ENCODE measurements at regions not wholly inside any gene's neighbourhood (a gene's known extent, or its start where the extent isn't known, plus 50 kb on each side); places are given as distances from the start of the nearest gene placed in this dataset.

GRCh38 chr4:97411356-97411755 is 731.9 kb downstream of the STPG2 start:
- TF ChIP-seq SIN3A (IDR thresholded peaks at IDR 0.05; ENCODE audit: borderline replicate concordance, insufficient read depth, low read depth, low read length), result no peak
- no peak for TF ChIP-seq POLR2AphosphoS5 (IDR thresholded peaks at IDR 0.05; ENCODE audit: low read depth, low read length)
- TF ChIP-seq TCF7L2 (IDR thresholded peaks at IDR 0.05; ENCODE audit: low read depth, low read length), result no peak
- TF ChIP-seq CTCF (IDR thresholded peaks at IDR 0.05), result no peak
- TF ChIP-seq, protein P1, sequence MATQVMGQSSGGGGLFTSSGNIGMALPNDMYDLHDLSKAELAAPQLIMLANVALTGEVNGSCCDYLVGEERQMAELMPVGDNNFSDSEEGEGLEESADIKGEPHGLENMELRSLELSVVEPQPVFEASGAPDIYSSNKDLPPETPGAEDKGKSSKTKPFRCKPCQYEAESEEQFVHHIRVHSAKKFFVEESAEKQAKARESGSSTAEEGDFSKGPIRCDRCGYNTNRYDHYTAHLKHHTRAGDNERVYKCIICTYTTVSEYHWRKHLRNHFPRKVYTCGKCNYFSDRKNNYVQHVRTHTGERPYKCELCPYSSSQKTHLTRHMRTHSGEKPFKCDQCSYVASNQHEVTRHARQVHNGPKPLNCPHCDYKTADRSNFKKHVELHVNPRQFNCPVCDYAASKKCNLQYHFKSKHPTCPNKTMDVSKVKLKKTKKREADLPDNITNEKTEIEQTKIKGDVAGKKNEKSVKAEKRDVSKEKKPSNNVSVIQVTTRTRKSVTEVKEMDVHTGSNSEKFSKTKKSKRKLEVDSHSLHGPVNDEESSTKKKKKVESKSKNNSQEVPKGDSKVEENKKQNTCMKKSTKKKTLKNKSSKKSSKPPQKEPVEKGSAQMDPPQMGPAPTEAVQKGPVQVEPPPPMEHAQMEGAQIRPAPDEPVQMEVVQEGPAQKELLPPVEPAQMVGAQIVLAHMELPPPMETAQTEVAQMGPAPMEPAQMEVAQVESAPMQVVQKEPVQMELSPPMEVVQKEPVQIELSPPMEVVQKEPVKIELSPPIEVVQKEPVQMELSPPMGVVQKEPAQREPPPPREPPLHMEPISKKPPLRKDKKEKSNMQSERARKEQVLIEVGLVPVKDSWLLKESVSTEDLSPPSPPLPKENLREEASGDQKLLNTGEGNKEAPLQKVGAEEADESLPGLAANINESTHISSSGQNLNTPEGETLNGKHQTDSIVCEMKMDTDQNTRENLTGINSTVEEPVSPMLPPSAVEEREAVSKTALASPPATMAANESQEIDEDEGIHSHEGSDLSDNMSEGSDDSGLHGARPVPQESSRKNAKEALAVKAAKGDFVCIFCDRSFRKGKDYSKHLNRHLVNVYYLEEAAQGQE (IDR thresholded peaks at IDR 0.05; ENCODE audit: insufficient read depth in 1 of 2, low read depth in 2 of 2, low read length in 1 of 2), result no peak
- Histone ChIP-seq H3K4me1 (ENCODE audit: control insufficient read depth, insufficient read depth, low read length) (no peaks in the 10 kb centered on the region), H3K36me3 (ENCODE audit: control insufficient read depth, insufficient read depth, low read length) (no peaks in the 10 kb centered on the region), H3K27me3 (ENCODE audit: control insufficient read depth, insufficient read depth, low read length) (no peaks in the 10 kb centered on the region), H3K4me3 (ENCODE audit: low read depth in 2 of 2, low read length in 2 of 2) (no peak overlapping the region), H3K9me3 (ENCODE audit: control insufficient read depth, insufficient read depth, low read depth, low read length) (no peaks in the 10 kb centered on the region), H3K27ac (ENCODE audit: low read length) (no peak overlapping the region)
- POLR2A ChIA-PET, result no interaction called here
- CTCF ChIA-PET, result no interaction called here
- in situ Hi-C loops (cut with HindIII; ENCODE audit: low pct_unique_long_range_greater_than_20kb, low sequenced_read_pairs) (no loop called here), intact Hi-C loops (cut with micrococcal nuclease; ENCODE audit: unreplicated experiment) (no loop called here)
- DNase-seq (ENCODE audit: low read depth, low spot score) (no peak), ATAC-seq (no peak)
- BruUV-seq (replicated peaks), result no TSS peak

- intact Hi-C loops (cut with micrococcal nuclease; ENCODE audit: unreplicated experiment), result no loop called here
- in situ Hi-C loops (cut with HindIII; ENCODE audit: low pct_unique_long_range_greater_than_20kb, low sequenced_read_pairs), result no loop called here
- ChIA-PET CTCF (no interaction called here), POLR2A (no interaction called here)
- no peak for TF ChIP-seq CTCF (IDR thresholded peaks at IDR 0.05)
- TF ChIP-seq TCF7L2 (IDR thresholded peaks at IDR 0.05; ENCODE audit: low read depth, low read length), result no peak
- no peak for TF ChIP-seq POLR2AphosphoS5 (IDR thresholded peaks at IDR 0.05; ENCODE audit: low read depth, low read length)
- no peak for TF ChIP-seq SIN3A (IDR thresholded peaks at IDR 0.05; ENCODE audit: borderline replicate concordance, insufficient read depth, low read depth, low read length)
- TF ChIP-seq, protein P1 (IDR thresholded peaks at IDR 0.05; ENCODE audit: insufficient read depth in 1 of 2, low read depth in 2 of 2, low read length in 1 of 2), result no peak
- Histone ChIP-seq H3K36me3 (ENCODE audit: control insufficient read depth, insufficient read depth, low read length) (no peaks in the 10 kb centered on the region), H3K4me3 (ENCODE audit: low read depth in 2 of 2, low read length in 2 of 2) (no peak overlapping the region), H3K4me1 (ENCODE audit: control insufficient read depth, insufficient read depth, low read length) (no peaks in the 10 kb centered on the region), H3K27ac (ENCODE audit: low read length) (no peak overlapping the region), H3K27me3 (ENCODE audit: control insufficient read depth, insufficient read depth, low read length) (no peaks in the 10 kb centered on the region), H3K9me3 (ENCODE audit: control insufficient read depth, insufficient read depth, low read depth, low read length) (no peaks in the 10 kb centered on the region)
- ATAC-seq (no peak), DNase-seq (ENCODE audit: low read depth, low spot score) (no peak)
- BruUV-seq (replicated peaks), result no TSS peak
Measured at GRCh38 chr4:97412331-97412730, 730.9 kb downstream of the STPG2 start.

Data from Panc1 (cell line).